DND-41 (cell line): ENCODE measurements at regions not wholly inside any gene's neighbourhood (a gene's known extent, or its start where the extent isn't known, plus 50 kb on each side); places are given as distances from the start of the nearest gene placed in this dataset.

Experiments used
- ATAC-seq: fragments of 200-7000 bp; cut with Tn5 transposase; 3 replicates; pipeline ENCODE4 v1.9.1; 2021; ENCODE audit warnings: low read depth; ENCODE audit not compliant: insufficient read depth
- DNase-seq: peaks from one replicate; pipeline ENCODE4 v3.0.0-alpha.2; 2020
- H2AFZ ChIP-seq: 2 replicates; pipeline ENCODE4 v1.6.0; 2012; ENCODE audit warnings: low read depth, low read length
- H3K27ac ChIP-seq: 2 replicates; pipeline ENCODE4 v1.5.1; 2012; ENCODE audit warnings: low read length, inconsistent platforms
- H3K27me3 ChIP-seq: fragments of 200-600 bp; sonication (generic); 2 replicates; pipeline ENCODE4 v1.6.0; 2012; ENCODE audit warnings: low read length, mild to moderate bottlenecking, inconsistent platforms; ENCODE audit not compliant: insufficient read depth, poor library complexity
- H3K36me3 ChIP-seq: 2 replicates; pipeline ENCODE4 v1.5.1; 2012; ENCODE audit warnings: low read length, inconsistent platforms; ENCODE audit not compliant: insufficient read depth
- H3K4me1 ChIP-seq: 2 replicates; pipeline ENCODE4 v1.5.1; 2012; ENCODE audit warnings: mild to moderate bottlenecking, low read length; ENCODE audit not compliant: insufficient read depth
- H3K4me2 ChIP-seq: 2 replicates; pipeline ENCODE4 v1.6.0; 2012; ENCODE audit warnings: mild to moderate bottlenecking, moderate library complexity, low read length, inconsistent platforms; ENCODE audit not compliant: insufficient read depth
- H3K4me3 ChIP-seq, 2 experiments: fragments of 200-600 bp in 1 of 2; shearing (Covaris generic) in 1 of 2; 2 replicates each; pipeline ENCODE4 v1.5.1; 2012 to 2016; ENCODE audit warnings: inconsistent platforms in 2 of 2, low read length in 2 of 2, mild to moderate bottlenecking in 2 of 2, low read depth in 1 of 2, moderate library complexity in 1 of 2
- H3K79me2 ChIP-seq: 2 replicates; pipeline ENCODE4 v1.6.0; 2012; ENCODE audit warnings: low read length, inconsistent platforms; ENCODE audit not compliant: insufficient read depth
- H3K9ac ChIP-seq: 2 replicates; pipeline ENCODE4 v1.6.0; 2012; ENCODE audit warnings: low read depth, mild to moderate bottlenecking, inconsistent platforms, low read length, moderate library complexity
- H3K9me3 ChIP-seq: 2 replicates; pipeline ENCODE4 v1.5.1; 2012; ENCODE audit warnings: low read length, moderate library complexity, mild to moderate bottlenecking, inconsistent platforms; ENCODE audit not compliant: insufficient read depth, severe bottlenecking
- H4K20me1 ChIP-seq: 2 replicates; pipeline ENCODE4 v1.6.0; 2012; ENCODE audit warnings: low read length; ENCODE audit not compliant: insufficient read depth
- CTCF ChIP-seq: IDR thresholded peaks from 2 replicates; pipeline ENCODE4 v1.5.1; 2012; ENCODE audit warnings: borderline replicate concordance, low read length, moderate library complexity, mild to moderate bottlenecking; ENCODE audit not compliant: poor library complexity, severe bottlenecking; ENCODE audit errors: extremely low read depth
- EZH2 ChIP-seq: IDR thresholded peaks from 3 replicates; pipeline ENCODE4 v1.6.1; 2012; ENCODE audit warnings: borderline replicate concordance, low read depth, mild to moderate bottlenecking, moderate library complexity, low read length, inconsistent platforms; ENCODE audit not compliant: severe bottlenecking

- H3K4me3 ChIP-seq: no peak overlapping the region
- no peaks in the 10 kb centered on the region for H3K79me2 ChIP-seq
- H3K27ac ChIP-seq: no peak overlapping the region
- no peak for TF ChIP-seq CTCF
- TF ChIP-seq EZH2: no peak
- no peaks in the 10 kb centered on the region for H3K36me3 ChIP-seq
- no peak overlapping the region for H3K9ac ChIP-seq
- H3K4me1 ChIP-seq: no peaks in the 10 kb centered on the region
- no peak for DNase-seq
- no peak overlapping the region for H2AFZ ChIP-seq
- H3K4me2 ChIP-seq: no peak overlapping the region
- ATAC-seq: no peak
- H4K20me1 ChIP-seq: no peaks in the 10 kb centered on the region
- no peaks in the 10 kb centered on the region for H3K9me3 ChIP-seq
- H3K27me3 ChIP-seq: peaks cover 4% of the 10 kb centered on the region
Observed at GRCh38 chr14:95614349-95614748, 71.9 kb upstream of the TCL1B start.

- ATAC-seq: no peak
- TF ChIP-seq EZH2: no peak
- no peak for TF ChIP-seq CTCF
Observed at GRCh38 chr14:95616745-95617144, 69.5 kb upstream of the TCL1B start.

GRCh38 chr14:95619785-95620417 is 66.3 kb upstream of the TCL1B start:
- no peak for TF ChIP-seq EZH2
- no peak for TF ChIP-seq CTCF
- Histone ChIP-seq H3K36me3 (no peaks in the 10 kb centered on the region), H3K9me3 (no peaks in the 10 kb centered on the region), H2AFZ (no peak overlapping the region), H3K27ac (no peak overlapping the region), H3K79me2 (no peaks in the 10 kb centered on the region), H3K27me3 (no peaks in the 10 kb centered on the region), H4K20me1 (no peaks in the 10 kb centered on the region), H3K9ac (no peak overlapping the region), H3K4me1 (no peaks in the 10 kb centered on the region), H3K4me3 (no peak overlapping the region), H3K4me2 (no peak overlapping the region)
- no peak for DNase-seq
- no peak for ATAC-seq

More at GRCh38 chr14:95616745-95617144, 69.5 kb upstream of the TCL1B start:
- H2AFZ ChIP-seq: no peak overlapping the region
- H3K36me3 ChIP-seq: no peaks in the 10 kb centered on the region
- H3K9ac ChIP-seq: no peak overlapping the region
- no peaks in the 10 kb centered on the region for H4K20me1 ChIP-seq
- peaks cover 4% of the 10 kb centered on the region for H3K27me3 ChIP-seq
- H3K9me3 ChIP-seq: no peaks in the 10 kb centered on the region
- H3K4me2 ChIP-seq: no peak overlapping the region
- H3K79me2 ChIP-seq: no peaks in the 10 kb centered on the region
- H3K27ac ChIP-seq: no peak overlapping the region
- DNase-seq: no peak
- H3K4me3 ChIP-seq: no peak overlapping the region
- H3K4me1 ChIP-seq: no peaks in the 10 kb centered on the region

GRCh38 chr14:95620659-95621059 is 65.6 kb upstream of the TCL1B start:
- Histone ChIP-seq H3K27ac (no peak overlapping the region), H3K4me3 (no peak overlapping the region), H3K79me2 (no peaks in the 10 kb centered on the region), H3K27me3 (no peaks in the 10 kb centered on the region), H3K9ac (no peak overlapping the region), H2AFZ (no peak overlapping the region), H3K4me2 (no peak overlapping the region), H4K20me1 (no peaks in the 10 kb centered on the region), H3K36me3 (no peaks in the 10 kb centered on the region), H3K4me1 (no peaks in the 10 kb centered on the region), H3K9me3 (no peaks in the 10 kb centered on the region)
- no peak for TF ChIP-seq EZH2
- no peak for TF ChIP-seq CTCF
- no peak for ATAC-seq
- DNase-seq: no peak
